NOMO-1 treated with dmso at 0.1 percent for 144 hours (cell line): ENCODE measurements at regions not wholly inside any gene's neighbourhood (a gene's known extent, or its start where the extent isn't known, plus 50 kb on each side); places are given as distances from the start of the nearest gene placed in this dataset.

ENCODE experiments used
- DNase-seq: peaks from one replicate; lab custom pipeline; 2025; ENCODE audit not compliant: unreplicated experiment; lab: John Stamatoyannopoulos, UW

- no peak for DNase-seq
Measured at GRCh38 chr6:150711061-150711460, 111.4 kb downstream of the PLEKHG1 start.

- no peak for DNase-seq
Measured at GRCh38 chr6:150711584-150712504, 112.2 kb downstream of the PLEKHG1 start.

GRCh38 chr6:150712505-150713252 lies 113.0 kb downstream of the PLEKHG1 start:
- no peak for DNase-seq

GRCh38 chr6:150713487-150713886 lies 113.8 kb downstream of the PLEKHG1 start:
- no peak for DNase-seq

GRCh38 chr6:150713931-150714330 lies 114.2 kb downstream of the PLEKHG1 start:
- DNase-seq = no peak

GRCh38 chr6:150715133-150715532 lies 115.4 kb downstream of the PLEKHG1 start:
- no peak for DNase-seq

- DNase-seq = no peak
Measured at GRCh38 chr6:150717419-150717818, 117.7 kb downstream of the PLEKHG1 start.

GRCh38 chr6:150719099-150719766 lies 119.5 kb downstream of the PLEKHG1 start:
- no peak for DNase-seq

- DNase-seq = no peak
Measured at GRCh38 chr6:150719831-150720230, 120.1 kb downstream of the PLEKHG1 start.

GRCh38 chr6:150720774-150721233 lies 121.1 kb downstream of the PLEKHG1 start:
- no peak for DNase-seq

- no peak for DNase-seq
Measured at GRCh38 chr6:150721418-150722266, 122.0 kb downstream of the PLEKHG1 start.

- DNase-seq = no peak
Measured at GRCh38 chr6:150722614-150723344, 123.1 kb downstream of the PLEKHG1 start.

- no peak for DNase-seq
Measured at GRCh38 chr6:150723345-150723658, 123.6 kb downstream of the PLEKHG1 start.

- no peak for DNase-seq
Measured at GRCh38 chr6:150723857-150724256, 124.2 kb downstream of the PLEKHG1 start.

GRCh38 chr6:150725795-150726194 lies 126.1 kb downstream of the PLEKHG1 start:
- no peak for DNase-seq

GRCh38 chr6:150729188-150729748 lies 129.6 kb downstream of the PLEKHG1 start:
- no peak for DNase-seq

GRCh38 chr6:150730801-150731457 lies 131.2 kb downstream of the PLEKHG1 start:
- no peak for DNase-seq

GRCh38 chr6:150732765-150733539 lies 132.6 kb upstream of the MTHFD1L start:
- no peak for DNase-seq
